ENCODE measurements at regions not wholly inside any gene's neighbourhood (a gene's known extent, or its start where the extent isn't known, plus 50 kb on each side); places are given as distances from the start of the nearest gene placed in this dataset.

GRCh38 chr21:35142036-35142815, 93.1 kb upstream of the RUNX1 start:
- DNase-seq (ENCODE audit: low read depth in 2 of 2), result no peak

- no peak for DNase-seq (ENCODE audit: low read depth in 2 of 2)
These were observed 90.2 kb upstream of the RUNX1 start for GRCh38 chr21:35139382-35139715.

- peak; percentile 60 for DNase-seq (ENCODE audit: low read depth in 2 of 2)
These were observed 89.7 kb upstream of the RUNX1 start for GRCh38 chr21:35138665-35139381.

DNA sequence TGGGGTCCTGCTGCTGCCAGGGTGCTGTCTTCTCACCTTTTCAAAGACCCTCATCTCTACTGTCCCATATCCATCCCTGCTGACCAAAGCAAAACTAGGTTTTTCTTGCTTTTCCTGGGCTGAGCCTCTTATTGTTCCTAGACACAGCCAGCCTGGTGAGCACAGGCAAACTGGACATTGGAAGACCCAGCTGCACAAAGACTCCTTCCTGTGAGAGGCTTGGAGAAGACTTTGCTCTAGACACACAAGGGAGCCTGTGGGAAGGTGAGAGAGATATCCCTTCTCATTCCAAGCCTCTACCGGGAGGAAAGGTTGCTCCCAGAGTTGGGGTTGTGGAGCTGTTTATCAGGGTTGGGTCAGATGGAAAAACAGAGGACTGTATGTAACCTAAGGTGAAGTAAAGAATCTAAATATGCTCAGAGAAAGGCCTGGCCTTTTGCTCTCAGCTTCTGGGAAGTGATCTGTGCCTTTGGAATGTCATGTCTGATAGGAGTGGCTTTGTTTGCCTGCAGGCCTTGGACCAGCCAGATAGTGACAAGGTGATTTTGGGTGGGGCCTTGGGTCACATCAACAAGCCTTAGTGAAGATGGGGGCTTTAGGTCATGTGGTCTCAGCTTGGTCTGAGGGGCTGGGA, 87.6 kb upstream of the RUNX1 start:
- no peak for DNase-seq (ENCODE audit: low read depth in 2 of 2)

DNA sequence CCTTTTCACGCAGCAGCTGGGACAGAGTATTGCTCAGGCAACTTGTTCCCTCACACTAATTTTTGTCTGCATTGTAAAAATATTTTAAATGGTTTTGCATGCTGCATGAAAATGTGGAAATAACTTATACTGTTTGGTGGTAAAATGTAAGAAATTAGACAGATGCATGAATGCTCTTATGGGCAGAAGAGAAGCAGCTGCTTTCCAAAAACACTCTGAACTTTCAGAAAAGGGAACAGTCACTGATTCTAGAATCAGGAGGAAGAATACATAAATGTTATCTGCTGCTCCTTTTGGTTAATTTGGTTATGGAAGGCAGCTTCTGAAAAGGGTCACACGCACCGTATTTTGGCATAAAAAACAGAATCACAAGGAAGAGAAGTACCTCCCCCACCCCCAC, 87.0 kb upstream of the RUNX1 start:
- no peak for DNase-seq (ENCODE audit: low read depth in 2 of 2)

GRCh38 chr21:35135481-35135880, 86.4 kb upstream of the RUNX1 start:
- DNase-seq (ENCODE audit: low read depth in 2 of 2), result no peak

- DNase-seq (ENCODE audit: low read depth in 2 of 2), result no peak
These were observed 85.2 kb upstream of the RUNX1 start for GRCh38 chr21:35134309-35134708.

DNA sequence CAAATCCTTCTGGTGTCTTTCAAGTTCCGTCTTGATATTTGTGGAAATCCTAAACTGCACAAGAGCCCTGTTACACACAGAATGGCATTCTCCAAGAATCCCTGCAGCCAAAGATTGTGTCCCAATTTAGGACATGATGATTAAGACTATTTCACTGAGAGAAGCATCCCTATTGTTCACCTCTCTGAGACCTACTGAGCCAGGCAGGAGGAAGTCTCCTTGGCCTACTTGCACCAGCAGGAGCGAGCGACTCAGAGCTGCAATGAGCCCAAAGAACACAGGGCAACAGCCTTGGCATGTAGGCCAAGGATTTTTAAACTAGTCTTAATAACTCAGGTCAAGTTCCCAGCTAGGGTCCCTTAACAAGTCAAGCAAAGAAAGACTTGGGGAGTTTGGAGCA, 79.4 kb upstream of the RUNX1 start:
- DNase-seq (ENCODE audit: low read depth in 2 of 2), result no peak

DNA sequence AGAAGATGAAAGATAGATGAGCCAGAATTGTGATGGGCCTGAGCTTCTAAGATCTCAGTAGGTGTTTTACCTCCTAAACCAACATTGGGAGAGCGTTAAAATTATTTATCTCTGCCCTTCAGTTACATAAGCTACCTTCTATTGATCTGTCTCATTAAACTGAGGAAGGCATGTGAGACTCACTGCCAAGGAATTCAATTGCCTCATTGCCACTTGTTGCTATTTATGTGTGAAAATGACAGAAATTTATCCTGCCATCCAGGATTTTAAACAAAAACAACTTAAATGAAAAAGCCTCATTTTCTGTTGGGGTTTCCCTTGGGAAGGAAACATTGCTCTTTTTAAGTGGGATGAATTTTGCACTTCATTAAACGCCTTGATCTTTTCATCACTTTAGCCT, 78.7 kb upstream of the RUNX1 start:
- DNase-seq (ENCODE audit: low read depth in 2 of 2), result no peak

GRCh38 chr21:35127026-35127425, 77.9 kb upstream of the RUNX1 start:
- no peak for DNase-seq (ENCODE audit: low read depth in 2 of 2)

GRCh38 chr21:35120631-35121180, 71.6 kb upstream of the RUNX1 start:
- no peak for DNase-seq (ENCODE audit: low read depth in 2 of 2)

DNA sequence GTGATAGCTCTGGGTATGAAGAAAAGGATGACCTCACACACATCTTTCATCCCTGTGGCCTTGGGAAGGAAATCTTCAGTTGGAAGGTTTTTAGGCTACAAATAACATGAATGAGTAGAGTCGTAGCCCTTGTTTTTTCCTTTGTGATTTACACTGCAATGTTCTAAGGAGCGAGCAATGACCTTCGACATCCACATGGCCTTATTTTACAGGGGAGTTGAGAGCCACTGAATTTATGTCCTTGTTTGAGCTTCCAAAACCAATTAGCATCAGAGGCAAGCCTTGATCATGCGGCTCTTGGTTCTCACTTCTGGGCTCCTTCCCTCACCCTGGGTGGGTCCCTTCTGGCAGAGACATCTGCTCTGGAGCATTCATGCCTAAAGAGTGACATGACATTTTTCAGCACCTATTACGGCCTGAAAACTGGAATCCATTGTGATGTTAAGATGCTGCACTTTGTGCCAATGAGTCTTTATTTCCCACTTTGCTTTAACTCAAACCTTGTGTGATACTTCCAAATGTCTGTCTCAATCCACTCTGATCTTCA, 70.5 kb upstream of the RUNX1 start:
- DNase-seq (ENCODE audit: low read depth in 2 of 2), result no peak

GRCh38 chr21:35116777-35117176, 67.7 kb upstream of the RUNX1 start:
- DNase-seq (ENCODE audit: low read depth in 2 of 2), result no peak

- DNase-seq (ENCODE audit: low read depth in 2 of 2), result no peak
These were observed 64.0 kb upstream of the RUNX1 start for GRCh38 chr21:35113064-35113463.

GRCh38 chr21:35111321-35111930, 62.3 kb upstream of the RUNX1 start:
- no peak for DNase-seq (ENCODE audit: low read depth in 2 of 2)

GRCh38 chr21:35108887-35109286, 59.8 kb upstream of the RUNX1 start:
- DNase-seq (ENCODE audit: low read depth in 2 of 2), result no peak

DNA sequence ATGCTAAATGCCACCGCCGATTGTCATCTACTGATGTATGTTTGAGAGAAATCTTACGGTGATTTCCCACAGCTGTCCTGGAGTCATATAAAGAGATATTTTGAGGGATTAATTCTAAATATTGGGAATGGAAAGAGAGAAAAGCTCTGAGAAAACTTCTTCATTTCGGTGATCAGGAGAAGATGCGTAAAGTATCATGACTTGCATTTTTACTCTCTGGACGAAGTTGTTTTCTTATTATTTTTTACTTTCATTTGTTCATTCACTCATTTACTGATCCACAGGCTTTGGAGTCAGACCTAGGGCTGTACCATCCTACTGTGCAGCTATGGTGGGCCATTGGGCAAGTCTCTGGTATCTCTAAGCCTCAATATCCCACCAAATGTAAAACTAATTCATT, 58.4 kb upstream of the RUNX1 start:
- no peak for DNase-seq (ENCODE audit: low read depth in 2 of 2)

DNA sequence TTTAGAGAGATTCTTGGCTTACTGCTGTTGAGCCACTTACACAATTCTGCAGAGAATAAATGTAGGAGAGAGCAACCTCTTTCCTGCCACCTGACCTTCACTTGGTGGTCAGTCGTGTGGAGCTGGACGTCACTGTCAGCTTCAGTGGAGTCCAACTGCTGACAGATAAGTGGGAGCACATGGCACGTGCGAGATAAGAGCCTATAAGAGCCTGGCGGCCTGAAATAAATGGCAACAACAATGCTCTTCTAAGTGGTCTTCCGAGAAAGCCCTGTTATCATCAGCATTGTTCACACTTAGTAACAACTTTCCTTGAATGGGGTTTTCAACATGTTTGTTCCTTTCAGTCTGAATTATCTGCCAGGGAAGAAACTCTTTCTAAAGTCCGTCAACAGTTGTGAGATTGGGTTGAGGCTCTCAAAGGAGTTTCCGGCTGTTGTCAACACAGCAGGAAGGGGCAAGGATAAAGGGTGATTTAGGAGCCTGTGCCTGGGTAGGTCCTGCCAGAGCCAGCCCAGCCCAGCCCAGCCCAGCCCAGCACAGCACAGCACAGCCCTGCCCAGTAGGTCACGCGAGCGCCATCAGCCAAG, 57.2 kb upstream of the RUNX1 start:
- DNase-seq (ENCODE audit: low read depth in 2 of 2), result no peak

DNA sequence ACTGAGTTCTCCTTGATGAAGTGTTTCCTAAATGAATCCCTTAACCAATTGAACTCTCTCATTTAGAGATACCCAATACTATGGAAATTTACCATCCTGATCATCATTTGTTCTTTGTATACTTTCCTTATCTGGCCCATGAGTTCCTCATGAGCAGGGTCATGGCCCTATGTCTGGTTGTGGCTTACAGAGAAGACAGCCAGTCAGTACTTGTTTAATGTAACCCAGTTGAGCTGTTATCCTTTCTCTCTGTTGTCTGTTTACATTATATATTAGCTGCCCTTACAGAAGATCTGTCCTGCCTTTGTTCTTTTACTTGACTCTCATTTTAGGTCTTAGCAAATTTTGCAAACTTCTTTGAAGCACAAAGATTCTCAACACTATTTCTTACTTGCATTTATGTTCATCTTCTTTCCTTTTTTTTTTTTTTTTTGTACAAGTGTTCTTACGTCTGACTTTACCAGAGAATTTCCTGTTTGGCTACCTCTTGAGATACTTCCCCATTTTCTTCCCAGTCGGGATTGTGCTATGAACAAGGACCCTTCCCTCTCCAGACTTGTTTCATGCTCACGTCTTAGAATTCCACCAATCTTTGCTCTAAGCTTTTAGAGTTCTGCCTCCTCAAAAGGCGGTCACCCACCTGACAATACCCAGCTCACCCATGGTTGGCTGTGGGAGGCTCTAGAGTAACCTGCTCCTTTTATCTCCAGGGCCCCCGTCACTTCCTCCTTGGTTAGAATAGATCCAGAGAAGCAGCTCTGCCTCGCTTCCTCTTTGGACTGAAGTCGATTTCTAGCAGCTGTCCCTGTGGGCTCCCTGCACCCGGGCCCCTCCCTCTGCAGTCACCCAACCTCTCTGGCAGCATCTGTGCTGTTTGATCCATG, 53.6 kb upstream of the RUNX1 start:
- peak in 1 of 2 donors; percentile 22 for DNase-seq (ENCODE audit: low read depth in 2 of 2)

DNA sequence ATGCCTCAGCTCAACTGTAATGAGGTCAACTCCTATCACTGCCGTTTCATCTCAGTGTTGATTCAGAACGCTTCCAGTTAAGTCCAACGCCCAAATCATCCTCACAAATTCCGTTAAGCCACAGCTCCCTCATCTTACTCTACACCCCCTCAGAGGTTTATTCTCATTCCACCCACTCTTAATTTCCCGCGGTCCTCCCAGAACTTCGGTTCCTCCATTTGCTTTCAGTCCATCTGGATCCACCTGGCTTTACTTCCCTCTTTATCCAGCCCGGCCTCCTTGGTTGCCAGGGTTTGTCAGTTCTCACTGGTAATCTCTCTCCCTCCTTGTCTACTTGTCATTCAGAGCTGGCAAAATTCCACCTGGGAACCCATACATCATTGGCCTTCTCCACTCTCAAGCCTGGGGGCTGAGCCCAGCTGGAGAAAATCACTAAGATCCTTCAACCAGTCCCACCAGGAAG, 51.3 kb upstream of the RUNX1 start:
- DNase-seq (ENCODE audit: low read depth in 2 of 2), result peak in 1 of 2 donors; percentile 19
